WI38 (cell line): ENCODE measurements at regions not wholly inside any gene's neighbourhood (a gene's known extent, or its start where the extent isn't known, plus 50 kb on each side); places are given as distances from the start of the nearest gene placed in this dataset.

Experiments used
- H3K4me3 ChIP-seq: 2 replicates; pipeline ENCODE4 v1.5.1; 2011; ENCODE audit warnings: low read depth, mild to moderate bottlenecking, control low read depth, low read length
- CTCF ChIP-seq: IDR thresholded peaks from 2 replicates; pipeline ENCODE4 v1.5.1; 2012; ENCODE audit warnings: low read depth, mild to moderate bottlenecking, control low read depth, low read length

- TF ChIP-seq CTCF, result no peak
- no peak overlapping the region for H3K4me3 ChIP-seq
These were observed 73.3 kb upstream of the TNKS2 start for GRCh38 chr10:91724933-91725332.

- TF ChIP-seq CTCF, result no peak
- no peak overlapping the region for H3K4me3 ChIP-seq
These were observed 80.7 kb upstream of the PPP1R3C start for GRCh38 chr10:91713461-91714072.

- H3K4me3 ChIP-seq, result no peak overlapping the region
- TF ChIP-seq CTCF, result no peak
These were observed 79.2 kb upstream of the PPP1R3C start for GRCh38 chr10:91711885-91712680.

- H3K4me3 ChIP-seq, result no peak overlapping the region
- no peak for TF ChIP-seq CTCF
These were observed 76.5 kb upstream of the PPP1R3C start for GRCh38 chr10:91709394-91709798.

- H3K4me3 ChIP-seq, result no peak overlapping the region
- TF ChIP-seq CTCF, result no peak
These were observed 75.4 kb upstream of the PPP1R3C start for GRCh38 chr10:91708174-91708861.

- TF ChIP-seq CTCF, result no peak
These were observed 74.4 kb upstream of the PPP1R3C start for GRCh38 chr10:91707236-91707635.

GRCh38 chr10:91705948-91706670 is 73.2 kb upstream of the PPP1R3C start:
- TF ChIP-seq CTCF, result no peak
- no peak overlapping the region for H3K4me3 ChIP-seq

More at GRCh38 chr10:91707236-91707635, 74.4 kb upstream of the PPP1R3C start:
- no peak overlapping the region for H3K4me3 ChIP-seq
